Natural killer cell treated with Interleukin-12 subunit alpha and Interleukin-12 subunit beta and Interleukin-15 and Interleukin-18, amount 100 ng/mL, for 72 hours (primary cell): ENCODE measurements at regions not wholly inside any gene's neighbourhood (a gene's known extent, or its start where the extent isn't known, plus 50 kb on each side); places are given as distances from the start of the nearest gene placed in this dataset.

Source experiments
- ATAC-seq, 2 donors: fragments of 150-1000 bp; cut with Tn5 transposase in 1 of 2; sonication (Bioruptor Pico), chemical (Tn5 transposase) in 1 of 2; 2 replicates each; pipeline ENCODE4 v1.10.0; 2021
- DNase-seq: peaks from one replicate; pipeline ENCODE4 v3.0.0; 2022; ENCODE audit warnings: low spot score
- H3K27ac Mint-ChIP-seq, 2 donors: 1 replicate in 1 of 2; 2 replicates in 1 of 2; pipeline ENCODE4 v1.8.0; 2022; ENCODE audit warnings: mixed read lengths in 2 of 2, mild to moderate bottlenecking in 1 of 2, moderate library complexity in 1 of 2
- H3K27me3 Mint-ChIP-seq, 2 donors: 1 replicate in 1 of 2; 2 replicates in 1 of 2; pipeline ENCODE4 v1.8.0; 2022; ENCODE audit warnings: mixed read lengths in 2 of 2
- H3K36me3 Mint-ChIP-seq: one replicate; pipeline ENCODE4 v1.8.0; 2022; ENCODE audit warnings: mixed read lengths
- H3K4me1 Mint-ChIP-seq, 2 donors: 1 replicate in 1 of 2; 2 replicates in 1 of 2; pipeline ENCODE4 v1.8.0; 2022; ENCODE audit warnings: low read depth in 2 of 2, mixed read lengths in 2 of 2, mild to moderate bottlenecking in 1 of 2
- H3K4me3 Mint-ChIP-seq: one replicate; pipeline ENCODE4 v1.8.0; 2022; ENCODE audit warnings: mixed read lengths
- H3K9me3 Mint-ChIP-seq: 2 replicates; pipeline ENCODE4 v1.8.0; 2022; ENCODE audit warnings: mixed read lengths

DNA sequence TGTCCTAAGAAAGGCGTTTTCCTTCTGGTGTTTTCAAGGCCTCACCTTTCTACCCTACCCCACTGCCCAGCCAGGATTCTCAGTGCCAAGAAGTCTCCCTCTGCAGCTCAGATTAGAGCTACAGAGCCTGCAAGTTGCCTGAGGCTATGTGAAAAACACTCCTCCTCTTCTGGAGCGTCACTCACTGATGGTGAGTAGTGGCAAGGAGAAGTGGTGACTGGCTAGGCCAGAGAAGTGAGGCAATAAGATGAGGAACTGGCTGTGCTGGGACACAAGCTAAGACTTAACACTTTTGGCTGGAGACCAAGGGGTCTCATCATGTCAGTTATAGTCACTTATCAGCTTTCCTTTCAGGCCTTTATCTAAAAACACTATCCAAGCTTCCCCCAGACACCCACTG is 86.7 kb upstream of the PRKAR2B start:
- Mint-ChIP-seq H3K27ac (no peak overlapping the region), H3K9me3 (no peaks in the 10 kb centered on the region), H3K27me3 (no peaks in the 10 kb centered on the region), H3K4me3 (no peak overlapping the region), H3K4me1 (no peaks in the 10 kb centered on the region), H3K36me3 (no peaks in the 10 kb centered on the region)
- DNase-seq, result no peak
- ATAC-seq, result no peak

DNA sequence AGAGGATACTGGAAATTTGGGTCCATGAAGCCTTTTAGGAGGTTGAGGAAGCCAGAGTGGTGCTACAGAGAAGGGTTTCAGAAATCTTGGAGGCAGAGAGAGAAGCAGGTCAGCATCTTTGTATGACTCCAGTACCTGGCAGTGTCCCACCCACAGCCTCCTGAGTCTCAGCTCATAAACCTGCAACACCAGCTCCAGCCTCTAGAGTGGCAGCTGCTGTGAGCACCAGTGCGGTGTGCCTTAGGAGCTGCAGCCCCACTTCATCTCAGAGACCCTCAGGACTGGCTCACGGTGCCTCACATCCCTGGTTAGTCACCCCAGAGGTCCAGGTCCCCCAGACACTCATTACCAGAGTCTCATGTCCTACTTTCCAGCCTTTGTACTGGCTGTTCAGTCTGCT is 84.8 kb upstream of the PRKAR2B start:
- H3K27ac Mint-ChIP-seq, result no peak overlapping the region
- no peak overlapping the region for H3K4me3 Mint-ChIP-seq
- peaks cover 0 to 2% of the 10 kb centered on the region in 2 donors for H3K27me3 Mint-ChIP-seq
- no peaks in the 10 kb centered on the region for H3K9me3 Mint-ChIP-seq
- peak in 1 of 2 donors; percentile 56 for ATAC-seq
- H3K36me3 Mint-ChIP-seq, result no peaks in the 10 kb centered on the region
- no peak for DNase-seq
- no peaks in the 10 kb centered on the region for H3K4me1 Mint-ChIP-seq

DNA sequence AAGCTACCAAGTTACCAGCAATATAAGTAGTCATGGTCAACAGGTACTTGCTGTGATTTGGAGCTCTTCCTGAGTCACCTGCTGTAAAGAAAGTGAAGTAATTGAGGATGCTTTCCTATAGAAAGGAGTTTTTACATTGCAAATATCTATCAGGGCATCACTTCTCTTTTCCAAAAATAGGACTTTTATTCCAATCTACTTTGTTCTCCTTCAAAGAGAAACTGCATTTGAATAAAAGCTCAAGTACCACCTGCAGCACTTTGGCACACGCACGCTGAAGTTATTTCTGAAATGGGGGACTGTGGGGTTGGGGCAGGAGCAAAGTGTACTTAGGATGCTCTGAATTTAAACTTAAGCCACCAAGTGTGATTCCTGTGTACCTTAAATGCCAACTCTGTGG is 81.8 kb upstream of the PRKAR2B start:
- ATAC-seq (no peak), DNase-seq (no peak)
- Mint-ChIP-seq H3K27me3 (peaks cover 8% of the 10 kb centered on the region in 2 donors), H3K27ac (no peak overlapping the region), H3K4me1 (no peaks in the 10 kb centered on the region), H3K4me3 (no peak overlapping the region), H3K36me3 (no peaks in the 10 kb centered on the region), H3K9me3 (no peaks in the 10 kb centered on the region)

DNA sequence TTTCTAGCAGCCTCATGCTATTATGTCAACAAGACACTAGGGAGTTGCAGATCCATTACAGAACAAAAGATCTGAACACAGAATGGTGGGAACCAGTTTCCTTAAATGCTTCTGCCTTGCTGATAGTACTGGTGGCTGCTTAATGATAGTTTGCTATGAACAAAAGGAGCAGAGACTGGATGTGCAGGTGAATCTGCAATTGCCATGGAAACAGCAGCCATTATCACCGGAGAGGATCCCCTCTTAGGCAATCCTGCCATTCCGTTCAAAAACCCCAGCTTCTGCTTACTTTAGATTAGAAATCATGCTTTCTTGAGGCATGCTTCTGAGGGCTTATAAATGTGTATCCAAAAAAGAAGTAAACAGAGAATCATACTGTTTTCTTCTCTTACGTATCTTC is 80.0 kb upstream of the PRKAR2B start:
- peaks cover 8% of the 10 kb centered on the region in 2 donors for H3K27me3 Mint-ChIP-seq
- DNase-seq (no peak), ATAC-seq (no peak)
- H3K27ac Mint-ChIP-seq, result no peak overlapping the region
- no peaks in the 10 kb centered on the region for H3K9me3 Mint-ChIP-seq
- no peaks in the 10 kb centered on the region for H3K36me3 Mint-ChIP-seq
- H3K4me1 Mint-ChIP-seq, result no peaks in the 10 kb centered on the region
- no peak overlapping the region for H3K4me3 Mint-ChIP-seq

DNA sequence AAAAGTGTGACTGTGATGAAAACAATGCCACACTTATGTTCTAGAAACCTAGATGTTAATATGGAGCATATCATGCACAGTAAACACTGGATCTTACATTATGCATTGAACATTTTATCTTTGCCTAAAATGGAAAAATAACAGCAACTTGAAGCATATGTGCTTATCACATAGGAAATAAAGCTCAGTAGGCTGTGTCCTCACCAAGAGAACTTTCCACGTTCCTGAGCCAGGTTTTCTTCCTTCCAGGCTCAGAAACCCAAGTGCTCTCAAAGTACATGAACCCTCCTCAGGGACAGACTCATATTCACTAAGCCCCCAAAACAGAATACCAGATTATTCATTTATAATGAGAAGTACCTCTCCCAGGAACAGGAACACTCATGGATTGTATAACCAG is 79.4 kb upstream of the PRKAR2B start:
- DNase-seq (no peak), ATAC-seq (no peak)
- H3K36me3 Mint-ChIP-seq, result no peaks in the 10 kb centered on the region
- H3K9me3 Mint-ChIP-seq, result no peaks in the 10 kb centered on the region
- no peak overlapping the region for H3K27ac Mint-ChIP-seq
- no peaks in the 10 kb centered on the region for H3K4me1 Mint-ChIP-seq
- H3K27me3 Mint-ChIP-seq, result peaks cover 8% of the 10 kb centered on the region in 2 donors
- no peak overlapping the region for H3K4me3 Mint-ChIP-seq

DNA sequence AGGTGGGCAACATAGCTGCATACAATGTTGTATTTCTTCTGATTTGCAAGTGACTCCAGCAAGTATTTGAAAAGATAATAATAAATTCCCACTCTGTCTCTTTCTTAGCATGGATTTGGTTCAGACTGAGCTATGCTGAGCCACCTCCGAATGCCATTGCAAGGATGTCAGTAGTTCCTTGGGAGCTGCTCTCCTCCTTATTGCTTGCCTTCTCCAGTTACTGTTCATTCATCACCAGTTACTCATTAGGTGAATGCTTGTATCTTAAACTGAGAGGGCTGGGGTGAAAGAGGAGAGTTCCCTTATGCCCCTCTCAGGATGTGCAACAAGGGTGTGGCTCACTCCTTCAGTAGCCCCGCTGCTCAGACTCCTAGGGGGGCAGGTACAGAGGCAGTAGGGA is 78.4 kb upstream of the PRKAR2B start:
- ATAC-seq (no peak), DNase-seq (no peak)
- no peak overlapping the region for H3K4me3 Mint-ChIP-seq
- peaks cover 8% of the 10 kb centered on the region in 2 donors for H3K27me3 Mint-ChIP-seq
- no peaks in the 10 kb centered on the region for H3K36me3 Mint-ChIP-seq
- no peaks in the 10 kb centered on the region for H3K9me3 Mint-ChIP-seq
- no peak overlapping the region for H3K27ac Mint-ChIP-seq
- H3K4me1 Mint-ChIP-seq, result no peaks in the 10 kb centered on the region

DNA sequence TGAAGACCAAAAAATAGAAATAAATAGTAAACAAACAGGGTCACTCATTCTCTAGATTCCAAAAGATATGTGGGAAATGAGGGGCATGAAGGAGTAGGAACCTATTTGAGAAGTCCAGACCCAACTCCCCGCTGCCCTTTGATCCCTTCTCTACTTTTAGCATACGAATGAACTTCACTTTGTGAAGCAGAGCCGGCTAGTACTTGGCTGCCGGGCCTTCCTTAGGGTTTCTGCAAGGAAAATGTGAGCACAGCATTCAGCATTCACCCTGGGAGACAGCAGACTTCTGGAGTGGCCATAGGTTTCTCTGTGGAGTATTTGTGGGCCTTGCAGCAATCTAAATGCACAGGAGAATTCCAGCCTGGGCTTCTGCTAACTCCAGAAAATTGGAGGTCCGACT is 76.3 kb upstream of the PRKAR2B start:
- Mint-ChIP-seq H3K27ac (no peak overlapping the region), H3K9me3 (no peaks in the 10 kb centered on the region), H3K4me1 (no peaks in the 10 kb centered on the region), H3K27me3 (peaks cover 8% of the 10 kb centered on the region in 2 donors), H3K36me3 (no peaks in the 10 kb centered on the region), H3K4me3 (no peak overlapping the region)
- DNase-seq (no peak), ATAC-seq (no peak)

DNA sequence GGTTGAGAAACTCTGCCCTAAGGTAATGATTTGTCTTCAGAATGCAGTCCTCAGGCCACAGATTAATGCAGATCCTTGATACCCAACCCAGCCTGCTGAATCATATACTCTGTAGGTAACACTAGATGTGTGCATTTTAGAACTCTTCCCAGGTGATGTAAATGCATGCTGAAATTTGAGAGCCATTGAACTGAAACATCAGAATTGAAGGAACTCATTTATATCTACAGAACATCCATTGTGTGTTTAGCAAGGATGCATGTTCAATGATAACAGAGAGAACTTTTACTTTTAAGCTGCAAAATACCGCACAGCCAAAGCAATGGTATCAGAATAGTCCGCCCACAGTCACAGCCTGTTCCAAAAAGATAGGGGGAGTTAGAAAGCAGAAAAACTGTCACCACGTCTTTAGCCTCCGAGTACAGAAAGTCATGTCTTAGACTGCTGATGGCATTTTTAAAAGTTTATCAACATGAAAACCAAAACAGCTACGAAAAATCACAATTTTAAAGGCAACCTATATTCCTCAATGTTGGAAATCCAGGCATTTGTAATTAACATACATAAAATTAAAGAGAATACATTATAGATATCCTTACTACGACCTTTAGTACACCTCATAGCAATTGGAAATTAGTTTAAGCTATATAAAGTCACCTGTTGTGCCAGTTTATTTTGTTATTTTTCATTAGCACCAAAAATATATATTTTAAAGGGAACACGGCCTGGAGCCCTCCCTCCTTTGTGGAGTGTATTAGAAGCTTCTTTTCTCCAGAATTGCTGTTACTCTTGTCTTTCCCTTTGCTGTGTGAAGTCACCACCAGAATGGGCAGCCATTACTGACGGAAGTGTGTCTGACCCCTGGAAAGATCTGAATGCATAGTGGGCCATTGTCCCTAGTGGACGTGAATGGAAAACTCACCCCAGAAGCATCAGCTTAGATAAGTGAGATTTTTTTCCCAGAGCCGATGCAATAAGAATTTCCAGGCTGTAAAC is 65.8 kb upstream of the PRKAR2B start:
- Mint-ChIP-seq H3K27me3 (peaks cover 0 to 5% of the 10 kb centered on the region in 2 donors), H3K36me3 (no peaks in the 10 kb centered on the region), H3K27ac (no peak overlapping the region), H3K4me3 (no peak overlapping the region), H3K9me3 (no peaks in the 10 kb centered on the region), H3K4me1 (no peaks in the 10 kb centered on the region)
- DNase-seq, result no peak
- no peak for ATAC-seq

DNA sequence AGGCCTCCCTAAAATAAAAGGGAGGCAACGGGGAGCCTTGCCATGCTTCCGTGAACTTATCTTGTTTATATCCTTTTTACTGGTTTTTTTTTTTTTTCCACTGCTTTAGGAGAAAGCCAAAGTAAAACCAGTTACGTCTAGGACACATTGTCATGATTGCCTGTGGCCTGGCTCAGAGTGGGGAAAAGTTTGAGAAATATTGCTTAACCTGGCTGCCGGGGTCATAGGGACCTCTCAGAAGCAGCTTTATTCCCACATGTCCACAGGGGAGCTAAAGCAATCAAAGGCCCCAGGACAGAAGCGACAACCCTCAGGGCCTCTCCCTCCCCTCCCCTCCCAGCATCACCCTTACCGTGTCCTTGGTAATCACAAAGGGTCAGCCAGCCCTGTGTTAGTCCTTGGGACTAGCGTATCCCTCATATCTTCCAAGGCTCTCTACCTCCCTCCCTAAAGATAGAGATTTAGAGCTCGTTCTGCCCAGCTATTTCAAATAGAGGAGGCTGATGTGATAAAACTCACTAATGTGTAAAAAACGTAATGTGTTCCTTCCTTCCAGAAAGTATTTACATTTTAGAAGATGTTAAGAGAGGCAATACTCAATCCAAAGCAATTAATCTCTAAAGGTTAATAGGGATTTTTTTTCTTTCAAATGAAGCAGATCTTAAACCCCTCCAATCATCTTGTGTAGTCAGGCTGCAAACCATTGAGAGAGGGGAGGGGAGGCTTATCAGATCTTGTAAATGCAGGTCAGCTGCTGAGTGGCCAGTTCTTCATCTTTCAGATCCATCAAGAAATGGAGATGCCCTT is 64.8 kb upstream of the PRKAR2B start:
- Mint-ChIP-seq H3K27ac (no peak overlapping the region), H3K4me1 (no peaks in the 10 kb centered on the region), H3K36me3 (no peaks in the 10 kb centered on the region), H3K27me3 (peaks cover 1 to 5% of the 10 kb centered on the region in 2 donors), H3K9me3 (no peaks in the 10 kb centered on the region), H3K4me3 (no peak overlapping the region)
- DNase-seq (no peak), ATAC-seq (no peak)

DNA sequence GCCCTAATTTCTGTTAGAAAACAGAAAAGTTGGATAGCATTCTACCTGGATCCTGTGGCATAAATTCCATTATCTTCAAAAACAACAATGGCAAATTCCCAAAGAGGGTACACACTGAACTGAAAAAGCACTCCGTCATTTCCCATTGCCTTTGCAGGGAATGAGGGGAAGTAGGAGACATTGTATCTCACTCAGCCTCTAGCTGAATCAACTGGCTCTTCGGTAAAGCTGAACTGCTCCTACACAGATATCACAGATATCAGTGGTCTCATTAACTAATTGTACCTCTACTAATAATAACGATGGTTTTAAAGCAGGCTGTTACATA is 64.2 kb upstream of the PRKAR2B start:
- no peak overlapping the region for H3K4me3 Mint-ChIP-seq
- H3K4me1 Mint-ChIP-seq, result no peaks in the 10 kb centered on the region
- H3K27ac Mint-ChIP-seq, result no peak overlapping the region
- peaks cover 3 to 5% of the 10 kb centered on the region in 2 donors for H3K27me3 Mint-ChIP-seq
- no peak for DNase-seq
- no peaks in the 10 kb centered on the region for H3K9me3 Mint-ChIP-seq
- H3K36me3 Mint-ChIP-seq, result no peaks in the 10 kb centered on the region
- no peak for ATAC-seq

DNA sequence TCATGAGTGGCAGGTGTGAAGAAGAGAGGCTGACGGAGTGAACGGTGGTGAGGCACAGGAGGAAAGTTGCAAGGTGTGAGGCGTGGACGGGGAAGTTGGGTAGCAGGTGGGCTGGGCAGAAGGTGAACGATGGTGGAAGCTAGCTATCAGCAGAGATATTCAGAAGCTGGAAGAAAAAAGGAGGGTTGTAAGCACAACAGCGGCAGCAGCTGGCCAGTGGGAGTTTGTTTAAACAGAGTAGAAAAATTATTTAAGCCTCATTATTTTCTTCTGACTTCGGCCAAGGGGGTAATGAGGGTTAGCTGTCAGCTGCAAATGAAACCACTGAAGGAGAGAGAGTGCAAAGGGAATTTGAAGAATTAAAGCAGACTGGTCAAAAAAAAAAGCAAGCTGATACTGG is 62.1 kb upstream of the PRKAR2B start:
- Mint-ChIP-seq H3K4me3 (no peak overlapping the region), H3K9me3 (no peaks in the 10 kb centered on the region), H3K36me3 (no peaks in the 10 kb centered on the region), H3K27ac (no peak overlapping the region), H3K4me1 (no peaks in the 10 kb centered on the region), H3K27me3 (peaks cover 3 to 5% of the 10 kb centered on the region in 2 donors)
- ATAC-seq (no peak), DNase-seq (no peak)

DNA sequence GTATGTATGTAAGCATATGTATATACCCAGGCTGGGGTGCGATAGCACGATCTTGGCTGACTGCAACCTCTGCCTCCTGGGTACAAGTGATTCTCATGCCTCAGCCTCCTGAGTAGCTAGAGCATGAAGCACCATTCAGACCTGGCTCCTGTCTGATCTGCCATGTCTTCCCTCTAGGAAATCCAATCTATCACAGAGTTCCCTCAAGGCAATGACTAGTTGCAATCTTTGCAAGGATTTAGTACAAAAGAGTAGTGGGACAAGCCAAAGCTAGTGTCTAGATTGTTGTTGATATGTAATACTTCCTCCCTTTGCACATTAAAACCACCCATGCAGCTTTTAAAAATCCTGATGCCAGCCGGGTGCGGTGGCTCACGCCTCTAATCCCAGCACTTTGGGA is 60.5 kb upstream of the PRKAR2B start:
- no peak overlapping the region for H3K27ac Mint-ChIP-seq
- no peak overlapping the region for H3K4me3 Mint-ChIP-seq
- ATAC-seq (no peak), DNase-seq (no peak)
- H3K4me1 Mint-ChIP-seq, result no peaks in the 10 kb centered on the region
- no peaks in the 10 kb centered on the region for H3K36me3 Mint-ChIP-seq
- no peaks in the 10 kb centered on the region for H3K9me3 Mint-ChIP-seq
- H3K27me3 Mint-ChIP-seq, result peaks cover 3 to 5% of the 10 kb centered on the region in 2 donors

DNA sequence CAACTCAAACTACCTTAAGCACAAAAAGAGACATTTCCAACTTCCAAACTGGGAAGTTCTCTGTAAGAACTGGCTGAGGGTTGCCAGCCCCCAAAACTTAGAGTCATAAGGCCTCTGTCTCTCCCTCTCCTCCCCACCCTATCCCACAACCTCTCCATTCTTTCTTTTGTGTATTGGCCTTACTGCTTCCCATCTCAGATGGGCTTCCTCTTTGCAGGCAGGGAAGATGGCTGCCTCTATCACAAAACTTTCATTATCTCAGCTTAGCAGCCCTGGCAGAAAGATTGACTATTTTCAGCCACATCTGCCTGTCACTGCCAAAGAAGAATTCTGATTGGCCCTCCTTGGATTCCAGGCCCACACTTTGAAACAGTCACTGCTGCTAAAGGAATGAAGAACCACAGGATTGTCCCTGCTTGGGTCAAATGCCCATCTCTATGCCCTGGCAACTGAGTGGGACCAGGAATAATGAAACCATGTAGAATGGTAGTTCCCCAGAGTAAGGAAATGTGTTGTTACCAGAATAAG is 58.0 kb upstream of the PRKAR2B start:
- Mint-ChIP-seq H3K27ac (no peak overlapping the region), H3K4me3 (no peak overlapping the region), H3K4me1 (no peaks in the 10 kb centered on the region), H3K9me3 (no peaks in the 10 kb centered on the region), H3K27me3 (peaks cover 3 to 5% of the 10 kb centered on the region in 2 donors), H3K36me3 (no peaks in the 10 kb centered on the region)
- no peak for DNase-seq
- no peak for ATAC-seq

DNA sequence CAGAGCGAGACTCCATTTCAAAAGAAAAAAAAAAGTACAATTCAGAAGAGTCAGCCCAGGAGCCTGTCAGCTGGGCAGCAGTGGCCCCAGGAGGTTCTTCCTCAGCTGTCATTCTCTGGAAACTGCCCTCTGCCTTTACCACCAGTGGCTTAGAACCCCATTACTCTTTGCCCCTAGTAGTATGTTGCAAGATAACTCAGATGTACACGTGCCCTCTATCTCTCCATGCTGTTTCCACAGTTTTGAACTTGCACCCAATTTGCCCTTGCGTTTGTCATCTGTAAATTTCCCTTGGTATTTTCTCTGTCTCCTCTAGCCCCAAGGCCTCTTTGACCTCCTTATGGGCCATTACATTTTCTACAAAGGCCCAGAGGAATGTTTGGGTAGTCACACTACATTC is 56.7 kb upstream of the PRKAR2B start:
- no peaks in the 10 kb centered on the region for H3K4me1 Mint-ChIP-seq
- no peak overlapping the region for H3K27ac Mint-ChIP-seq
- DNase-seq, result no peak
- H3K4me3 Mint-ChIP-seq, result no peak overlapping the region
- no peak for ATAC-seq
- no peaks in the 10 kb centered on the region for H3K9me3 Mint-ChIP-seq
- no peaks in the 10 kb centered on the region for H3K36me3 Mint-ChIP-seq
- H3K27me3 Mint-ChIP-seq, result peaks cover 0 to 3% of the 10 kb centered on the region in 2 donors
